MM.1S (cell line): ENCODE measurements at regions not wholly inside any gene's neighbourhood (a gene's known extent, or its start where the extent isn't known, plus 50 kb on each side); places are given as distances from the start of the nearest gene placed in this dataset.
A peak's percentile ranks its signal among the peaks of the same experiment; 100 is the strongest.

Experiments used
- DNase-seq: peaks from one replicate; pipeline ENCODE4 v3.0.0-alpha.2; 2015
- H2AFZ ChIP-seq: fragments of 300-600 bp; sonication (generic); 2 replicates; pipeline ENCODE4 v1.6.0; 2016; ENCODE audit warnings: antibody characterized with exemption, low read length
- H3F3A ChIP-seq: fragments of 300-600 bp; sonication (generic); 2 replicates; pipeline ENCODE4 v1.6.1; 2016; ENCODE audit warnings: mild to moderate bottlenecking, antibody characterized with exemption, low read length, moderate library complexity, mixed read lengths; ENCODE audit not compliant: insufficient read depth
- H3K27ac ChIP-seq: fragments of 300-600 bp; sonication (generic); 2 replicates; pipeline ENCODE4 v1.5.1; 2016; ENCODE audit warnings: mild to moderate bottlenecking, low read length
- H3K27me3 ChIP-seq: fragments of 300-600 bp; sonication (generic); replicated peaks from 2 replicates; pipeline ENCODE4 v1.6.0; 2016; ENCODE audit warnings: low read length; ENCODE audit not compliant: insufficient read depth
- H3K36me3 ChIP-seq: fragments of 300-600 bp; sonication (generic); replicated peaks from 2 replicates; pipeline ENCODE4 v1.6.1; 2016; ENCODE audit warnings: mild to moderate bottlenecking, low read length, mixed read lengths; ENCODE audit not compliant: insufficient read depth
- H3K4me1 ChIP-seq: fragments of 300-600 bp; sonication (generic); 2 replicates; pipeline ENCODE4 v1.6.1; 2016; ENCODE audit warnings: low read length, mixed read lengths
- H3K4me2 ChIP-seq: fragments of 300-600 bp; sonication (generic); 2 replicates; pipeline ENCODE4 v1.6.0; 2016; ENCODE audit warnings: low read depth, low read length
- H3K4me3 ChIP-seq: fragments of 300-600 bp; sonication (generic); 2 replicates; pipeline ENCODE4 v1.5.1; 2016; ENCODE audit warnings: low read length, mixed read lengths
- H3K79me2 ChIP-seq: fragments of 300-600 bp; sonication (generic); 2 replicates; pipeline ENCODE4 v1.6.1; 2016; ENCODE audit warnings: mixed run types, low read length, mixed read lengths
- H3K9ac ChIP-seq: fragments of 300-600 bp; sonication (generic); 2 replicates; pipeline ENCODE4 v1.6.1; 2016; ENCODE audit warnings: low read length, mixed read lengths
- H3K9me2 ChIP-seq: fragments of 300-600 bp; sonication (generic); replicated peaks from 2 replicates; pipeline ENCODE4 v1.6.1; 2016; ENCODE audit warnings: mild to moderate bottlenecking, low read length, mixed read lengths; ENCODE audit not compliant: insufficient read depth
- H3K9me3 ChIP-seq: fragments of 300-600 bp; sonication (generic); replicated peaks from 2 replicates; pipeline ENCODE4 v1.6.1; 2016; ENCODE audit warnings: mild to moderate bottlenecking, low read length, mixed read lengths; ENCODE audit not compliant: insufficient read depth
- H4K20me1 ChIP-seq: fragments of 300-600 bp; sonication (generic); 2 replicates; pipeline ENCODE4 v1.6.1; 2016; ENCODE audit warnings: mild to moderate bottlenecking, low read length, moderate library complexity, mixed read lengths; ENCODE audit not compliant: insufficient read depth
- EZH2 ChIP-seq: fragments of 300-600 bp; sonication (generic); optimal IDR thresholded peaks from 2 replicates; pipeline ENCODE3; 2017; ENCODE audit warnings: low read depth, mild to moderate bottlenecking, antibody characterized with exemption, low read length, mixed read lengths
- EZH2phosphoT487 ChIP-seq: fragments of 300-600 bp; sonication (generic); IDR thresholded peaks from 2 replicates; pipeline ENCODE4 v1.6.1; 2018; ENCODE audit warnings: antibody characterized with exemption, low read length
- TF ChIP-seq, protein P1 (sequence below): fragments of 300-600 bp; sonication (generic); IDR thresholded peaks from 2 replicates; pipeline ENCODE4 v1.5.1; 2016; ENCODE audit warnings: antibody characterized with exemption, low read length, mixed read lengths

DNA sequence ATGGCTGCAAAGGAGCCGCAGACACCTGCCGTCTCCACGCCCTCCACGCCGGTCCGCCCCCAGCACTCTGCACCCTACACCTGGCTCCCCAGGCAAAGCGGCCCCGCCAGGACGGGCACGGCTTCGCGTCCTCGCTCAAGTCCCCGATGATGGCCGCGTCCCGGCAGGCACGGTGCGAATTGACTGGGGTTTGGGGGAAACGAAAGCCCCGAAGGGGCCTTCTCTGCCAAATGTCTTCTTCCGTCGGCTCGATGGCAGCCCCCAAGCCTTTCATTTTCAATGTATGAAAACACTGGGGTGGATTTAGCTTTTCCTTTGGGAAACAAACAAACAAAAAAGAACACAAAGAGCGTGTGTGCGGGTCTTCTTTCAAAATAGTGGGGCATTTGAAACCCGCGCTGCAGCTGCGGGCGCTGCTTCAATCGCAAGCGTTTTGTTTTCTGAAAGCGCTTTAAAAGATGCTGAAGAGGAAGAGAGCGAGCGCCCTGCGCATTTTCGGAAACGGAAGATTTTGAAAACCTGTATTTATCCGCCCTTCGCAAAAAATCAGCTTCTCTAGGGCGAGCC lies 160.0 kb downstream of the RMI1 start:
- peak overlapping the region; percentile 43; the same call in 1 of the 2 replicates for H3K4me2 ChIP-seq

DNA sequence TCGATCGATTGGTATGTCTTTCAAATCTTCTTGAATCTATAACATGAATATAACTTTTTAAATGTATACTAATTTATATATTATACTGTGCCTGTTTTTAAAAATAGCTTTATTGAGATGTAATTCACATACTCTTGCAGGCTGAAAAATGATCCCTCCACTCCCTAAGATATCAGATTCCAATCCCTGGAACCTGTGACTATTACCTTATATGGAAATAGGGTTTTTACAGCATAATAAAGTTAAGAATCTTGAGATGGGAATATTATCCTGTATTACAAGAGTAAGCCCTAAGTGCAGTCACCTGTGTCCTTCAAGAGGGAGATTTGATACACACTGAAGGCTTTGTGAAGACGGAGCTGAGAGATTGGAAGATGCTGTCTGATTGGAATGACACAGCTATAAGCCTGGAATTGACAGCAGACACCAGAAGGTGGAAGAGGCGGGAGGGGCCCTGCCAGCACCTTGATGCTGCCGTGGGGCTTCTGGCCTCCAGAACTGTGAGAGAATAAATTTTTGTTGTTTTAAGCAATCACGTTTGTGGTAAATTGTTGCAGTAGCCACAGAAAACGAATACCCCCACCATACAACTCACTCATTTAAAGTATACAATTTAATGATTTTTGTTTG lies 161.3 kb downstream of the RMI1 start:
- no peak overlapping the region for H3K9ac ChIP-seq
- no peak overlapping the region for H3K27ac ChIP-seq
- no peak overlapping the region for H2AFZ ChIP-seq
- TF ChIP-seq, protein P1, sequence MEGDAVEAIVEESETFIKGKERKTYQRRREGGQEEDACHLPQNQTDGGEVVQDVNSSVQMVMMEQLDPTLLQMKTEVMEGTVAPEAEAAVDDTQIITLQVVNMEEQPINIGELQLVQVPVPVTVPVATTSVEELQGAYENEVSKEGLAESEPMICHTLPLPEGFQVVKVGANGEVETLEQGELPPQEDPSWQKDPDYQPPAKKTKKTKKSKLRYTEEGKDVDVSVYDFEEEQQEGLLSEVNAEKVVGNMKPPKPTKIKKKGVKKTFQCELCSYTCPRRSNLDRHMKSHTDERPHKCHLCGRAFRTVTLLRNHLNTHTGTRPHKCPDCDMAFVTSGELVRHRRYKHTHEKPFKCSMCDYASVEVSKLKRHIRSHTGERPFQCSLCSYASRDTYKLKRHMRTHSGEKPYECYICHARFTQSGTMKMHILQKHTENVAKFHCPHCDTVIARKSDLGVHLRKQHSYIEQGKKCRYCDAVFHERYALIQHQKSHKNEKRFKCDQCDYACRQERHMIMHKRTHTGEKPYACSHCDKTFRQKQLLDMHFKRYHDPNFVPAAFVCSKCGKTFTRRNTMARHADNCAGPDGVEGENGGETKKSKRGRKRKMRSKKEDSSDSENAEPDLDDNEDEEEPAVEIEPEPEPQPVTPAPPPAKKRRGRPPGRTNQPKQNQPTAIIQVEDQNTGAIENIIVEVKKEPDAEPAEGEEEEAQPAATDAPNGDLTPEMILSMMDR = no peak
- TF ChIP-seq EZH2 (no peak), EZH2phosphoT487 (no peak)
- H3K9me2 ChIP-seq = no peaks in the 10 kb centered on the region
- H3K36me3 ChIP-seq = no peaks in the 10 kb centered on the region
- H3K9me3 ChIP-seq = no peaks in the 10 kb centered on the region
- DNase-seq = no peak
- no peaks in the 10 kb centered on the region for H3K4me1 ChIP-seq
- no peaks in the 10 kb centered on the region for H3K79me2 ChIP-seq
- no peaks in the 10 kb centered on the region for H4K20me1 ChIP-seq
- H3F3A ChIP-seq = no peaks in the 10 kb centered on the region
- no peaks in the 10 kb centered on the region for H3K27me3 ChIP-seq
- H3K4me3 ChIP-seq = no peak overlapping the region
- no peak overlapping the region for H3K4me2 ChIP-seq

More for the DNA sequence above, 160.0 kb downstream of the RMI1 start:
- TF ChIP-seq EZH2 = no peak
- TF ChIP-seq, protein P1 = no peak
- no peak for TF ChIP-seq EZH2phosphoT487
- Histone ChIP-seq H3K27ac (no peak overlapping the region), H3K9me3 (no peaks in the 10 kb centered on the region), H3K27me3 (no peaks in the 10 kb centered on the region), H3F3A (no peaks in the 10 kb centered on the region), H3K4me3 (peak overlapping the region; percentile 44), H3K9me2 (no peaks in the 10 kb centered on the region), H2AFZ (0 out of 2 replicates have a peak overlapping the region, but pooled peaks have one; percentile 15), H3K4me1 (no peaks in the 10 kb centered on the region), H3K9ac (no peak overlapping the region; the same call in 1 of the 2 replicates), H4K20me1 (no peaks in the 10 kb centered on the region), H3K36me3 (no peaks in the 10 kb centered on the region), H3K79me2 (no peaks in the 10 kb centered on the region)
- no peak for DNase-seq

DNA sequence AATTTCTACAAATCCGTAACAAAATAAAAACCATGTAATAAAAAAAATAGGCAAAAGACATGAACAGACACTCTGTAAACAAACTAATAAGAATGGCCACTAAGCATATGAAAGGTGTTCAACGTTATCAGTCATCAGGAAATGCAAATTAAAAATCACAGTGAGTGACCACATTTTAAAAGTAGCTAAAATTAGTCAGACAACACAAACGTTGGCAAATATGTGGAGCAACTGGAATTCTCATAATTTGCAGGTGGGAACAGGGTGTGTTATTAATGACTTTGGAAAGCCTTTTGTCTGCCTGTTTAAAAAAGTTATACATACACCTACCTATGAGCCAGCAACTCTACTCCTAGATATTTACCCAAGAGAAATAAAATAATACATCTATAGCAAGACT lies 164.4 kb downstream of the RMI1 start:
- no peaks in the 10 kb centered on the region for H3K36me3 ChIP-seq
- DNase-seq = no peak
- no peaks in the 10 kb centered on the region for H4K20me1 ChIP-seq
- no peak overlapping the region for H3K9ac ChIP-seq
- TF ChIP-seq, protein P1 = no peak
- TF ChIP-seq EZH2phosphoT487 (no peak), EZH2 (no peak)
- H3K27me3 ChIP-seq = no peaks in the 10 kb centered on the region
- no peaks in the 10 kb centered on the region for H3K9me2 ChIP-seq
- no peak overlapping the region for H3K27ac ChIP-seq
- no peaks in the 10 kb centered on the region for H3K79me2 ChIP-seq
- no peaks in the 10 kb centered on the region for H3K4me1 ChIP-seq
- no peaks in the 10 kb centered on the region for H3F3A ChIP-seq
- no peak overlapping the region for H3K4me3 ChIP-seq
- H3K9me3 ChIP-seq = no peaks in the 10 kb centered on the region
- no peak overlapping the region for H3K4me2 ChIP-seq
- H2AFZ ChIP-seq = no peak overlapping the region
